ENCODE measurements at regions not wholly inside any gene's neighbourhood (a gene's known extent, or its start where the extent isn't known, plus 50 kb on each side); places are given as distances from the start of the nearest gene placed in this dataset.

GRCh38 chr2:187855689-187856088, 301.5 kb upstream of the TFPI start:
- no peaks in the 10 kb centered on the region for H3K4me1 ChIP-seq (ENCODE audit: insufficient read depth, low read length)
- no TSS peak for BruUV-seq (replicated peaks)
- no peaks in the 10 kb centered on the region for H3K9me2 ChIP-seq (replicated peaks; ENCODE audit: low read length)
- no peaks in the 10 kb centered on the region for H3K79me2 ChIP-seq (ENCODE audit: low read length)
- H3K27ac ChIP-seq (ENCODE audit: low read length): no peak overlapping the region
- H4K20me1 ChIP-seq (ENCODE audit: low read length): no peaks in the 10 kb centered on the region
- no peaks in the 10 kb centered on the region for H3F3A ChIP-seq (ENCODE audit: low read length, unreplicated experiment)
- no peak overlapping the region for H3K9ac ChIP-seq (ENCODE audit: low read length)
- no peak for ATAC-seq
- no peaks in the 10 kb centered on the region for H3K36me3 ChIP-seq (ENCODE audit: low read depth, low read length)
- H3K27me3 ChIP-seq (ENCODE audit: low read length): no peaks in the 10 kb centered on the region
- intact Hi-C loops (cut with micrococcal nuclease): no loop called here
- no peak overlapping the region for H3K4me2 ChIP-seq (ENCODE audit: low read length)
- no peaks in the 10 kb centered on the region for H3K9me3 ChIP-seq (ENCODE audit: low read length)
- no peak overlapping the region for H3K4me3 ChIP-seq (ENCODE audit: low read length)
- ChIA-PET CTCF (no interaction called here), POLR2A (ENCODE audit: unreplicated experiment) (no interaction called here)
- H2AFZ ChIP-seq (ENCODE audit: low read length): no peak overlapping the region
- TF ChIP-seq EZH2phosphoT487 (IDR thresholded peaks at IDR 0.05; ENCODE audit: borderline replicate concordance, low read length): no peak
- no peak for TF ChIP-seq CTCF (conservative IDR thresholded peaks at IDR 0.05; ENCODE audit: low read depth, low read length)
- no peak for TF ChIP-seq EZH2 (IDR thresholded peaks at IDR 0.05; ENCODE audit: low read length, unreplicated experiment)
- no peak for DNase-seq

GRCh38 chr2:187857826-187858225, 303.6 kb upstream of the TFPI start:
- no peaks in the 10 kb centered on the region for H3K9me2 ChIP-seq (replicated peaks; ENCODE audit: low read length)
- H3K9ac ChIP-seq (ENCODE audit: low read length): no peak overlapping the region
- H3F3A ChIP-seq (ENCODE audit: low read length, unreplicated experiment): no peaks in the 10 kb centered on the region
- H4K20me1 ChIP-seq (ENCODE audit: low read length): no peaks in the 10 kb centered on the region
- no peak overlapping the region for H2AFZ ChIP-seq (ENCODE audit: low read length)
- H3K4me2 ChIP-seq (ENCODE audit: low read length): no peak overlapping the region
- ChIA-PET POLR2A (ENCODE audit: unreplicated experiment) (no interaction called here), CTCF (no interaction called here)
- no peak for ATAC-seq
- H3K79me2 ChIP-seq (ENCODE audit: low read length): no peaks in the 10 kb centered on the region
- no peak overlapping the region for H3K27ac ChIP-seq (ENCODE audit: low read length)
- H3K4me1 ChIP-seq (ENCODE audit: insufficient read depth, low read length): no peaks in the 10 kb centered on the region
- intact Hi-C loops (cut with micrococcal nuclease): no loop called here
- DNase-seq: no peak
- BruUV-seq (replicated peaks): no TSS peak
- H3K9me3 ChIP-seq (ENCODE audit: low read length): no peaks in the 10 kb centered on the region
- no peaks in the 10 kb centered on the region for H3K36me3 ChIP-seq (ENCODE audit: low read depth, low read length)
- no peak overlapping the region for H3K4me3 ChIP-seq (ENCODE audit: low read length)
- TF ChIP-seq CTCF (conservative IDR thresholded peaks at IDR 0.05; ENCODE audit: low read depth, low read length) (no peak), EZH2phosphoT487 (IDR thresholded peaks at IDR 0.05; ENCODE audit: borderline replicate concordance, low read length) (no peak), EZH2 (IDR thresholded peaks at IDR 0.05; ENCODE audit: low read length, unreplicated experiment) (no peak)
- H3K27me3 ChIP-seq (ENCODE audit: low read length): no peaks in the 10 kb centered on the region

GRCh38 chr2:187862715-187863114, 308.5 kb upstream of the TFPI start:
- Histone ChIP-seq H3K4me3 (ENCODE audit: low read length) (no peak overlapping the region), H3K9me3 (ENCODE audit: low read length) (no peaks in the 10 kb centered on the region), H3K4me1 (ENCODE audit: insufficient read depth, low read length) (no peaks in the 10 kb centered on the region), H3K4me2 (ENCODE audit: low read length) (no peak overlapping the region), H3K27ac (ENCODE audit: low read length) (no peak overlapping the region), H3K27me3 (ENCODE audit: low read length) (no peaks in the 10 kb centered on the region), H3K9ac (ENCODE audit: low read length) (no peak overlapping the region), H3K9me2 (replicated peaks; ENCODE audit: low read length) (no peaks in the 10 kb centered on the region), H4K20me1 (ENCODE audit: low read length) (no peaks in the 10 kb centered on the region), H3F3A (ENCODE audit: low read length, unreplicated experiment) (no peaks in the 10 kb centered on the region), H3K79me2 (ENCODE audit: low read length) (no peaks in the 10 kb centered on the region), H3K36me3 (ENCODE audit: low read depth, low read length) (no peaks in the 10 kb centered on the region), H2AFZ (ENCODE audit: low read length) (no peak overlapping the region)
- POLR2A ChIA-PET (ENCODE audit: unreplicated experiment): interaction anchor here (0.6 kb wide), 2 partner anchors 149 to 1263 kb away, joined by 3 to 4 read pairs; no protein-coding TSS in a partner anchor
- BruUV-seq (replicated peaks): no TSS peak
- CTCF ChIA-PET: no interaction called here
- intact Hi-C loops (cut with micrococcal nuclease): no loop called here
- ATAC-seq (no peak), DNase-seq (no peak)
- TF ChIP-seq EZH2 (IDR thresholded peaks at IDR 0.05; ENCODE audit: low read length, unreplicated experiment) (no peak), EZH2phosphoT487 (IDR thresholded peaks at IDR 0.05; ENCODE audit: borderline replicate concordance, low read length) (no peak), CTCF (conservative IDR thresholded peaks at IDR 0.05; ENCODE audit: low read depth, low read length) (no peak)

All from PC-3 (cell line).